ENCODE measurements at regions not wholly inside any gene's neighbourhood (a gene's known extent, or its start where the extent isn't known, plus 50 kb on each side); places are given as distances from the start of the nearest gene placed in this dataset.

DNA sequence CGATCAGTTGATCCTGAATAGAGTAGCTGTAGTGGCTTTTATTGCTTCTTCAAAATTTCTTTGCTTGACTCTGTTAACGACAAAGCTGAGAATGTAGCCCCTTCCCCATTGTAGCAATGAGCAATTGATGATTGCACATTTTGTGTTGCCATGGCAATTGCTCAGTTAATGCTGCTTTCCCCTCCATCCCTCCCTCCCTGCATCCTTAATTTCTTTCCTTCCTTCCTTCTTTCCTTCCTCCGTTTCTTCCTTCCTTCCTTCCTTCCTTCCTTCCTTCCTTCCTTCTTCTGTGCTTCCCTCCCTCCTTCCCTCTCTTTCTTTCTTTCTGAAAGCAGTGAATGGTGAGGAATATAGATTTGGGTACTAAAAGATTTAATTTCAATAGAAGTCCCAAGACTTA is 557.3 kb upstream of the MAP3K7 start:
- TF ChIP-seq, protein P1, sequence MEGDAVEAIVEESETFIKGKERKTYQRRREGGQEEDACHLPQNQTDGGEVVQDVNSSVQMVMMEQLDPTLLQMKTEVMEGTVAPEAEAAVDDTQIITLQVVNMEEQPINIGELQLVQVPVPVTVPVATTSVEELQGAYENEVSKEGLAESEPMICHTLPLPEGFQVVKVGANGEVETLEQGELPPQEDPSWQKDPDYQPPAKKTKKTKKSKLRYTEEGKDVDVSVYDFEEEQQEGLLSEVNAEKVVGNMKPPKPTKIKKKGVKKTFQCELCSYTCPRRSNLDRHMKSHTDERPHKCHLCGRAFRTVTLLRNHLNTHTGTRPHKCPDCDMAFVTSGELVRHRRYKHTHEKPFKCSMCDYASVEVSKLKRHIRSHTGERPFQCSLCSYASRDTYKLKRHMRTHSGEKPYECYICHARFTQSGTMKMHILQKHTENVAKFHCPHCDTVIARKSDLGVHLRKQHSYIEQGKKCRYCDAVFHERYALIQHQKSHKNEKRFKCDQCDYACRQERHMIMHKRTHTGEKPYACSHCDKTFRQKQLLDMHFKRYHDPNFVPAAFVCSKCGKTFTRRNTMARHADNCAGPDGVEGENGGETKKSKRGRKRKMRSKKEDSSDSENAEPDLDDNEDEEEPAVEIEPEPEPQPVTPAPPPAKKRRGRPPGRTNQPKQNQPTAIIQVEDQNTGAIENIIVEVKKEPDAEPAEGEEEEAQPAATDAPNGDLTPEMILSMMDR (IDR thresholded peaks at IDR 0.05) = no peak
- no peak for TF ChIP-seq POLR2A (IDR thresholded peaks at IDR 0.05)

Data from upper lobe of left lung (tissue), 4 donors.